HepG2 (cell line): ENCODE measurements at regions not wholly inside any gene's neighbourhood (a gene's known extent, or its start where the extent isn't known, plus 50 kb on each side); places are given as distances from the start of the nearest gene placed in this dataset.

Source experiments
- CTCF ChIP-seq: sonication (generic); formaldehyde crosslinking; IDR thresholded peaks from 2 replicates; pipeline ENCODE4 v1.5.0; 2020; ENCODE audit warnings: mild to moderate bottlenecking, missing genetic modification reagents, moderate library complexity
- HINFP ChIP-seq: sonication (generic); formaldehyde crosslinking; IDR thresholded peaks from 2 replicates; pipeline ENCODE4 v1.4.0; 2020; ENCODE audit warnings: low read depth, mild to moderate bottlenecking, missing genetic modification reagents
- HOXA9 ChIP-seq: sonication (generic); formaldehyde crosslinking; IDR thresholded peaks from 2 replicates; pipeline ENCODE4 v1.8.1; 2022; ENCODE audit warnings: missing genetic modification reagents, mild to moderate bottlenecking, moderate library complexity, borderline replicate concordance
- JUN ChIP-seq: sonication (generic); formaldehyde crosslinking; IDR thresholded peaks from 2 replicates; pipeline ENCODE4 v1.4.0; 2020; ENCODE audit warnings: mild to moderate bottlenecking, missing genetic modification reagents
- NONO ChIP-seq, 2 experiments: fragments of 450-650 bp in 1 of 2; sonication (generic) in 1 of 2; formaldehyde crosslinking in 1 of 2; IDR thresholded peaks in 1 of 2; conservative IDR thresholded peaks in 1 of 2; 2 replicates each; pipeline versions ENCODE4 v1.6.1 to v1.8.0; 2017 to 2022; ENCODE audit warnings: mild to moderate bottlenecking in 1 of 2, missing genetic modification reagents in 1 of 2, moderate library complexity in 1 of 2
- NR3C1 ChIP-seq: sonication (generic); formaldehyde crosslinking; IDR thresholded peaks from 2 replicates; pipeline ENCODE4 v1.4.0; 2020; ENCODE audit warnings: missing genetic modification reagents
- PATZ1 ChIP-seq: sonication (generic); formaldehyde crosslinking; IDR thresholded peaks from 2 replicates; pipeline ENCODE4 v1.4.0; 2020; ENCODE audit warnings: missing genetic modification reagents
- RAD21 ChIP-seq: fragments of 450-650 bp; formaldehyde crosslinking; IDR thresholded peaks from 2 replicates; pipeline ENCODE4 v1.5.0; 2020; ENCODE audit warnings: mild to moderate bottlenecking
- SUZ12 ChIP-seq: fragments of 150-350 bp; IDR thresholded peaks from 2 replicates; pipeline ENCODE4 v1.6.1; 2014; ENCODE audit warnings: low read depth, low read length
- ZBTB46 ChIP-seq: sonication (generic); formaldehyde crosslinking; IDR thresholded peaks from 2 replicates; pipeline ENCODE4 v1.4.0; 2020; ENCODE audit warnings: mild to moderate bottlenecking, missing genetic modification reagents, borderline replicate concordance
- ZC3H4 ChIP-seq: sonication (generic); formaldehyde crosslinking; IDR thresholded peaks from 2 replicates; pipeline ENCODE4 v1.4.0; 2020; ENCODE audit warnings: missing genetic modification reagents, borderline replicate concordance
- ZNF274 ChIP-seq: sonication (generic); formaldehyde crosslinking; IDR thresholded peaks from 2 replicates; pipeline ENCODE4 v1.5.1; 2020; ENCODE audit warnings: mild to moderate bottlenecking, missing genetic modification reagents
- ZNF281 ChIP-seq: sonication (generic); formaldehyde crosslinking; IDR thresholded peaks from 2 replicates; pipeline ENCODE4 v1.4.0; 2020; ENCODE audit warnings: missing genetic modification reagents, borderline replicate concordance
- ZNF567 ChIP-seq: sonication (generic); formaldehyde crosslinking; IDR thresholded peaks from 2 replicates; pipeline ENCODE4 v1.8.1; 2023; ENCODE audit warnings: mild to moderate bottlenecking, missing genetic modification reagents, borderline replicate concordance

- no peak for TF ChIP-seq ZNF274 (CRISPR knock-in tag)
- no peak for TF ChIP-seq PATZ1 (CRISPR knock-in tag)
- no peak for TF ChIP-seq NR3C1 (CRISPR knock-in tag)
- TF ChIP-seq HINFP = no peak
- TF ChIP-seq JUN = no peak
- TF ChIP-seq ZNF281 (CRISPR knock-in tag) = no peak
- no peak for TF ChIP-seq CTCF (CRISPR knock-in tag)
- TF ChIP-seq SUZ12 = no peak
- no peak for TF ChIP-seq HOXA9 (CRISPR knock-in tag)
- no peak for TF ChIP-seq RAD21 (CRISPR knock-in tag)
- TF ChIP-seq ZBTB46 = no peak
- TF ChIP-seq NONO (IDR thresholded peaks at IDR 0.05) = no peak
- TF ChIP-seq NONO (CRISPR knock-in tag; conservative IDR thresholded peaks at IDR 0.05) = no peak
- TF ChIP-seq ZNF567 (CRISPR knock-in tag) = no peak
- no peak for TF ChIP-seq ZC3H4 (CRISPR knock-in tag)
Measured at GRCh38 chrX:42497356-42497755, 280.6 kb downstream of the PPP1R2C start.
